GM12878 (cell line): ENCODE measurements at regions not wholly inside any gene's neighbourhood (a gene's known extent, or its start where the extent isn't known, plus 50 kb on each side); places are given as distances from the start of the nearest gene placed in this dataset.

Source experiments
- ATAC-seq: fragments of 200-7000 bp; cut with Tn5 transposase; 3 replicates; pipeline ENCODE4 v1.9.1; 2020; ENCODE audit warnings: mild to moderate bottlenecking, moderate library complexity
- BruUV-seq: library from RNA; stranded (reverse); fragments of 400-500 nt; replicated peaks from 2 replicates; lab custom pipeline; 2021; lab: Mats Ljungman, UMichigan
- CTCF ChIA-PET: fragments of 300-600 bp; sonication (Branson Sonifier 250); formaldehyde crosslinking; extraction: SDS; loops from one replicate; lab custom pipeline; 2021; ENCODE audit warnings: inconsistent platforms; lab: Yijun Ruan, JAX
- POLR2A ChIA-PET: fragments of 350-600 bp; formaldehyde crosslinking; extraction: SDS; loops from one replicate; lab custom pipeline; 2021; ENCODE audit warnings: inconsistent platforms; lab: Charles Lee
- RAD21 ChIA-PET: fragments of 300-600 bp; sonication (Branson Sonifier 250); formaldehyde crosslinking; loops from one replicate; lab custom pipeline; 2023; ENCODE audit warnings: antibody characterized with exemption; ENCODE audit not compliant: unreplicated experiment; lab: Charles Lee
- SMC1A ChIA-PET: fragments of 300-600 bp; sonication (Branson Sonifier 250); formaldehyde crosslinking; loops from one replicate; lab custom pipeline; 2023; ENCODE audit not compliant: unreplicated experiment, uncharacterized antibody; lab: Charles Lee
- DNase-seq: peaks from one replicate; pipeline ENCODE4 v3.0.0-alpha.2; 2011; ENCODE audit warnings: low read depth, low spot score
- FAIRE-seq: peaks from 3 replicates; lab custom pipeline; 2011; peaks lifted over from hg19 to GRCh38; lab: Jason Lieb, UNC
- H2AFZ ChIP-seq: 2 replicates; pipeline ENCODE4 v1.6.0; 2011; ENCODE audit warnings: low read depth, low read length, control low read depth; ENCODE audit not compliant: control insufficient read depth
- H3K27ac ChIP-seq: 2 replicates; pipeline ENCODE4 v1.5.1; 2011; ENCODE audit warnings: control low read depth; ENCODE audit not compliant: control insufficient read depth, insufficient read depth
- H3K27me3 ChIP-seq, 2 experiments: replicated peaks in 1 of 2; 2 replicates each; pipeline versions ENCODE4 v1.6.0 to v1.6.1; 2011; ENCODE audit warnings: low read length in 1 of 2; ENCODE audit not compliant: control insufficient read depth in 2 of 2, insufficient read depth in 2 of 2
- H3K36me3 ChIP-seq, 2 experiments: 2 replicates each; pipeline ENCODE4 v1.5.1; 2011; ENCODE audit warnings: low read length in 1 of 2; ENCODE audit not compliant: control insufficient read depth in 2 of 2, insufficient read depth in 2 of 2
- H3K4me1 ChIP-seq: 2 replicates; pipeline ENCODE4 v1.6.1; 2011; ENCODE audit warnings: mild to moderate bottlenecking, low read length, moderate library complexity, mixed read lengths; ENCODE audit not compliant: control insufficient read depth, insufficient read depth
- H3K4me2 ChIP-seq: 2 replicates; pipeline ENCODE4 v1.6.0; 2011; ENCODE audit warnings: control low read depth; ENCODE audit not compliant: control insufficient read depth, insufficient read depth
- H3K4me3 ChIP-seq: fragments of 200-600 bp; sonication (generic); 2 replicates; pipeline ENCODE4 v1.5.1; 2016
- H3K79me2 ChIP-seq: 2 replicates; pipeline ENCODE4 v1.6.0; 2011; ENCODE audit warnings: low read length; ENCODE audit not compliant: control insufficient read depth, insufficient read depth
- H3K9ac ChIP-seq: 2 replicates; pipeline ENCODE4 v1.8.0; 2011; ENCODE audit warnings: low read length, control low read depth, mixed read lengths; ENCODE audit not compliant: control insufficient read depth, insufficient read depth
- H3K9me3 ChIP-seq: replicated peaks from 3 replicates; pipeline ENCODE4 v1.5.1; 2011; ENCODE audit warnings: mild to moderate bottlenecking, low read length; ENCODE audit not compliant: control insufficient read depth, insufficient read depth
- H4K20me1 ChIP-seq: 2 replicates; pipeline ENCODE4 v1.6.0; 2011; ENCODE audit not compliant: control insufficient read depth, insufficient read depth
- CHD4 ChIP-seq: fragments of 200-600 bp; sonication (generic); IDR thresholded peaks from 2 replicates; pipeline ENCODE4 v1.6.1; 2016; ENCODE audit warnings: mild to moderate bottlenecking
- E2F8 ChIP-seq: fragments of 450-650 bp; IDR thresholded peaks from 2 replicates; pipeline ENCODE4 v1.6.1; 2018; ENCODE audit warnings: mild to moderate bottlenecking, low read depth, moderate library complexity; ENCODE audit not compliant: partially characterized antibody
- FOS ChIP-seq: IDR thresholded peaks from 3 replicates; pipeline ENCODE4 v1.6.1; 2011; ENCODE audit warnings: borderline replicate concordance; ENCODE audit not compliant: insufficient read length; ENCODE audit errors: extremely low read depth
- IKZF1 ChIP-seq: fragments of 450-650 bp; conservative IDR thresholded peaks from 2 replicates; pipeline ENCODE4 v1.6.1; 2017; ENCODE audit warnings: antibody characterized with exemption, mild to moderate bottlenecking
- MEF2B ChIP-seq: fragments of 450-650 bp; IDR thresholded peaks from 2 replicates; pipeline ENCODE4 v1.6.1; 2018; ENCODE audit warnings: mild to moderate bottlenecking, moderate library complexity; ENCODE audit not compliant: partially characterized antibody, poor library complexity, severe bottlenecking
- NFXL1 ChIP-seq: fragments of 450-650 bp; IDR thresholded peaks from 2 replicates; pipeline ENCODE4 v1.6.1; 2017; ENCODE audit warnings: antibody characterized with exemption, mild to moderate bottlenecking, borderline replicate concordance
- NR2C2 ChIP-seq: IDR thresholded peaks from 2 replicates; pipeline ENCODE4 v1.6.1; 2011; ENCODE audit warnings: borderline replicate concordance, low read depth; ENCODE audit not compliant: control insufficient read depth, insufficient read length
- PAX8 ChIP-seq: fragments of 450-650 bp; IDR thresholded peaks from 2 replicates; pipeline ENCODE4 v1.6.1; 2017; ENCODE audit warnings: mild to moderate bottlenecking, moderate library complexity
- RAD51 ChIP-seq: fragments of 450-650 bp; IDR thresholded peaks from 2 replicates; pipeline ENCODE4 v1.6.1; 2016; ENCODE audit warnings: moderate library complexity, mild to moderate bottlenecking, inconsistent platforms
- RFX5 ChIP-seq: IDR thresholded peaks from 2 replicates; pipeline ENCODE4 v1.6.1; 2011; ENCODE audit warnings: low read depth, low read length, improper control_type of control experiment
- SP1 ChIP-seq: IDR thresholded peaks from one replicate; pipeline ENCODE4 v1.6.1; 2011; ENCODE audit warnings: low read depth, low read length
- TCF7 ChIP-seq: IDR thresholded peaks from 2 replicates; pipeline ENCODE4 v1.6.1; 2014; ENCODE audit warnings: antibody characterized with exemption, borderline replicate concordance
- USF1 ChIP-seq: IDR thresholded peaks from 2 replicates; pipeline ENCODE4 v1.6.1; 2011; ENCODE audit warnings: borderline replicate concordance, low read depth, mild to moderate bottlenecking, moderate library complexity, mixed read lengths, low read length; ENCODE audit not compliant: insufficient read depth; ENCODE audit errors: extremely low read length
- ZBTB40 ChIP-seq: fragments of 450-650 bp; IDR thresholded peaks from 2 replicates; pipeline ENCODE4 v1.6.1; 2016; ENCODE audit warnings: mild to moderate bottlenecking, moderate library complexity, borderline replicate concordance
- WGBS: methylation state at CpG from one replicate; pipeline ENCODE4 v1.1.6; 2016; ENCODE audit warnings: low lambda C conversion rate; ENCODE audit not compliant: insufficient replicate concordance, insufficient coverage; ENCODE audit errors: missing lambda C conversion rate; 5-methylcytosine and 5-hydroxymethylcytosine counted together
- in situ Hi-C: fragments of 300-500 bp; cut with MboI; formaldehyde crosslinking; loops from 9 replicates; pipeline ENCODE4 v1.14.3; 2018; ENCODE audit warnings: mixed read lengths
- intact Hi-C: fragments of 100-400 bp; cut with micrococcal nuclease; formaldehyde crosslinking; loops from one replicate; pipeline ENCODE4 v1.14.2; 2022; ENCODE audit not compliant: unreplicated experiment

GRCh38 chr12:97275256-97275655 lies 187.3 kb upstream of the RMST start:
- ChIA-PET CTCF (no interaction called here), SMC1A (no interaction called here), POLR2A (no interaction called here), RAD21 (no interaction called here)
- whole genome bisulfite sequencing, result 40% methylated on average over 14 of the region's 14 CpGs
- no peak overlapping the region for H3K4me2 ChIP-seq
- H3K79me2 ChIP-seq, result no peaks in the 10 kb centered on the region
- H3K9me3 ChIP-seq, result no peaks in the 10 kb centered on the region
- H3K27me3 ChIP-seq, result no peaks in the 10 kb centered on the region; a peak in 1 of 4 replicates
- no peak for ATAC-seq
- H3K9ac ChIP-seq, result no peak overlapping the region
- no peaks in the 10 kb centered on the region for H4K20me1 ChIP-seq
- intact Hi-C loops, result loop anchor here (10.0 kb wide), 1 partner anchor 300 kb away; no protein-coding TSS in a partner anchor
- no peak overlapping the region for H3K27ac ChIP-seq
- FAIRE-seq, result no peak
- DNase-seq, result no peak
- no TSS peak for BruUV-seq
- no peaks in the 10 kb centered on the region for H3K36me3 ChIP-seq
- H2AFZ ChIP-seq, result no peak overlapping the region
- TF ChIP-seq IKZF1, result no peak
- no peak for TF ChIP-seq CHD4
- TF ChIP-seq TCF7, result no peak
- TF ChIP-seq ZBTB40, result no peak
- no peak for TF ChIP-seq FOS
- no peak for TF ChIP-seq USF1
- TF ChIP-seq NR2C2, result no peak
- no peak for TF ChIP-seq E2F8
- TF ChIP-seq RFX5, result no peak
- TF ChIP-seq SP1, result no peak
- TF ChIP-seq NFXL1, result no peak
- no peak for TF ChIP-seq PAX8
- no peak for TF ChIP-seq RAD51
- no peak for TF ChIP-seq MEF2B
- in situ Hi-C loops, result no loop called here
- H3K4me1 ChIP-seq, result no peaks in the 10 kb centered on the region
- no peak overlapping the region for H3K4me3 ChIP-seq
